AG09309 (cell line): ENCODE measurements at regions not wholly inside any gene's neighbourhood (a gene's known extent, or its start where the extent isn't known, plus 50 kb on each side); places are given as distances from the start of the nearest gene placed in this dataset.

Experiments used
- DNase-seq: peaks from one replicate; pipeline ENCODE4 v3.0.0-alpha.2; 2010; ENCODE audit warnings: low read depth
- H3K4me3 ChIP-seq: 2 replicates; pipeline ENCODE4 v1.5.1; 2011; ENCODE audit warnings: mild to moderate bottlenecking, low read depth, low read length, moderate library complexity; ENCODE audit not compliant: control insufficient read depth
- CTCF ChIP-seq: IDR thresholded peaks from 2 replicates; pipeline ENCODE4 v1.5.1; 2011; ENCODE audit warnings: mild to moderate bottlenecking, low read depth, low read length, inconsistent platforms; ENCODE audit not compliant: insufficient read depth, control insufficient read depth; ENCODE audit errors: missing control alignments

GRCh38 chr11:93936460-93936859 is 84.7 kb upstream of the HEPHL1 start:
- no peak overlapping the region for H3K4me3 ChIP-seq
- DNase-seq: no peak
- no peak for TF ChIP-seq CTCF

GRCh38 chr11:93939084-93939760 is 81.9 kb upstream of the HEPHL1 start:
- TF ChIP-seq CTCF: no peak
- peak; percentile 29 for DNase-seq
- no peak overlapping the region for H3K4me3 ChIP-seq

DNA sequence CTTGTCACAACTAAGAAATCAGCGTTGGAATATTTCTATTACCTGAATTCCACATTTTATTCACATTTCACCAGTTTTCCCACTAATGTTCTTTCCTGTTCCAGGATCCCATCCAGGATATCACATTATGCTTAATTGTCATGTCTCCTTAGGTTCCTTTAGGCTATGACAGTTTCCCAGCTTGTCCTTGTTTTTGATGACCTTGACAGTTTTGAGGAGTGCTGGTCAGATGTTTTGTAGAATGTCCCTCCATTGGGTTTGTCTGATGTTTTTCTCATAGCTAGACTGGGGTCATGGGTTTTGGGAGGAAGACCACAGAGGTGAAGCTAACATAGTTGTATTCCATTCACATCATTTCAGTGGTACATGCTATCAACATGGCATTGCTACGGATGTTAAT is 80.8 kb upstream of the HEPHL1 start:
- DNase-seq: no peak
- no peak overlapping the region for H3K4me3 ChIP-seq
- TF ChIP-seq CTCF: no peak

DNA sequence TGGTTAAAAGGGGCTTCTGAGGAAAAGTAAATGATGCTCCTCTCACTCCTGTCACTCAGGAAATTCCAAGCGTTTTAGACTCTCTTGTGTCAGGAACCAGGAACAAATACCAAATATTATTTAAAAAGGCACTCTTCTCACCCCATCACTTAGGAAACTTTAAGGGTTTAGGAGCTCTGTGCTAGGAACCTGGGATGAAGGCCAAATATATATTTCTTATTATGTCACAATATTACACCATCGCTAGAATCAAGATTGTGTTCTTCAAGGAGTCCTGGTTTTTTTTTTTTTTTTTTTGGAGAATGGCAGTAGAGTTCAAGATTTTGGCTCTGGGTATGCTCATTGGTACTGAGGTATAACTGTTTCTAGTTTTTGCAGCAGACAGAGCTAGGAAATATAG is 79.0 kb upstream of the HEPHL1 start:
- TF ChIP-seq CTCF: no peak
- no peak for DNase-seq
- no peak overlapping the region for H3K4me3 ChIP-seq

GRCh38 chr11:93945596-93945995 is 75.6 kb upstream of the HEPHL1 start:
- no peak overlapping the region for H3K4me3 ChIP-seq
- no peak for TF ChIP-seq CTCF
- no peak for DNase-seq

DNA sequence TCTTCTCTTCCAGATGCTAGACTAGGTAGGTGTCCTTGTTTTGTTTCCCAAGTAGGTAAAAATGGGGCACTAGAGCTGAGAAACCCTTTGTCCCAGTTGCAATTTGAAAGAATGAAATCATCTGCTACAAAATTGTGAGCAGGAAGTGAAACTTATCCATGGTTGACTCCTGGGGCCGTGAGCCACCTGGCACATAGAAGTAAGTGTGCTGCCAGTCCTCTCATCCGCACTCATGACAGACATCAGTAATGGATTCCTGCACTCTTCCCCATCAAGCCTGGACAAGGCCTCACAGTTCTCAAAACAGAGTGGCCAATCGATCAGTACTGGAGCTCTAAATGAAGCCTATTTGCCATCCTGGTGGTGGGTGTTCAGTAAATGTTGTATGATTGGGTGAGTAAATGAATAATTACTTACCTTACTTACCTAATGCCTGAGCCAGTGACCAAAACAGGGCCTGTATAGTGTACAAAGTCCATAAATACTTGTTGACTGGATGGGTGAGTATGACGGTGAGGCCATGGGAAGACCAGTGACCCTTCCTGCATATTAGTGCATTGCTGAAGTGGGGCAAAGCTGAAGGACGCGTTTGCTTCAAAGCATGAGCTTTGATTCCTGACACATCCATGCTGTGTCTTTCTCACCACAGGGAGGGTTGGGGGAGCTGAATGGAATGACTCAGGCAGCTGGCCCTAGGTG is 68.9 kb upstream of the HEPHL1 start:
- no peak for DNase-seq
- no peak for TF ChIP-seq CTCF
- H3K4me3 ChIP-seq: no peak overlapping the region
